ENCODE measurements at regions not wholly inside any gene's neighbourhood (a gene's known extent, or its start where the extent isn't known, plus 50 kb on each side); places are given as distances from the start of the nearest gene placed in this dataset.

- POLR2A ChIA-PET: no interaction called here
- no peaks in the 10 kb centered on the region for H4K20me1 ChIP-seq (ENCODE audit: insufficient read depth)
- DNase-seq (ENCODE audit: low read depth, low spot score): no peak
- no peaks in the 10 kb centered on the region for H3K4me1 ChIP-seq (ENCODE audit: control insufficient read depth in 1 of 2, insufficient read depth in 2 of 2, low read length in 2 of 2)
- BruUV-seq (replicated peaks): no TSS peak
- RAD21 ChIA-PET (ENCODE audit: low non-redundant PET in 1 of 2, low total read pairs in 2 of 2, uncharacterized antibody in 2 of 2, unreplicated experiment in 2 of 2): no interaction called here
- H3K27ac ChIP-seq (ENCODE audit: low read depth, low read length): no peak overlapping the region
- no peaks in the 10 kb centered on the region for H3K36me3 ChIP-seq (ENCODE audit: control insufficient read depth in 1 of 2, insufficient read depth in 2 of 2, low read length in 2 of 2)
- no peak overlapping the region for H3K9ac ChIP-seq (ENCODE audit: low read length)
- H3K9me3 ChIP-seq (ENCODE audit: control insufficient read depth in 1 of 2, insufficient read depth in 1 of 2, low read depth in 1 of 2, low read length in 2 of 2): no peaks in the 10 kb centered on the region
- CTCF ChIA-PET: no interaction called here
- H3K27me3 ChIP-seq (ENCODE audit: insufficient read depth, low read length): peaks cover 3% of the 10 kb centered on the region; the same call in 1 of the 2 replicates
- no peak overlapping the region for H3K4me3 ChIP-seq (replicated peaks in 1 of 2; ENCODE audit: low read depth in 1 of 2, low read length in 2 of 2)
- H2AFZ ChIP-seq (ENCODE audit: low read depth, low read length, poor library complexity, severe bottlenecking): no peak overlapping the region
- intact Hi-C loops (cut with micrococcal nuclease): no loop called here
- no peaks in the 10 kb centered on the region for H3K79me2 ChIP-seq (ENCODE audit: insufficient read depth, low read length)
- no peaks in the 10 kb centered on the region for H3K9me2 ChIP-seq (ENCODE audit: insufficient read depth)
- no peak for ATAC-seq
- H3K4me2 ChIP-seq (ENCODE audit: low read length): no peak overlapping the region
- TF ChIP-seq SP1 (IDR thresholded peaks at IDR 0.05; ENCODE audit: low read depth) (no peak), TCF7L2 (IDR thresholded peaks at IDR 0.05; ENCODE audit: borderline replicate concordance, extremely low read depth, insufficient read depth, insufficient read length) (no peak), JUND (IDR thresholded peaks at IDR 0.05) (no peak), ELF1 (IDR thresholded peaks at IDR 0.05; ENCODE audit: borderline replicate concordance, low read depth) (no peak), POLR2AphosphoS5 (IDR thresholded peaks at IDR 0.05; ENCODE audit: low read depth, low read length) (no peak), CBX3 (IDR thresholded peaks at IDR 0.05; ENCODE audit: low read depth) (no peak), SRF (IDR thresholded peaks at IDR 0.05; ENCODE audit: low read depth) (no peak), EZH2phosphoT487 (IDR thresholded peaks at IDR 0.05; ENCODE audit: borderline replicate concordance) (no peak), CEBPB (IDR thresholded peaks at IDR 0.05; ENCODE audit: low read depth) (no peak), REST (IDR thresholded peaks at IDR 0.05; ENCODE audit: low read depth) (no peak), EGR1 (IDR thresholded peaks at IDR 0.05; ENCODE audit: low read depth) (no peak)
- TF ChIP-seq, protein P1, sequence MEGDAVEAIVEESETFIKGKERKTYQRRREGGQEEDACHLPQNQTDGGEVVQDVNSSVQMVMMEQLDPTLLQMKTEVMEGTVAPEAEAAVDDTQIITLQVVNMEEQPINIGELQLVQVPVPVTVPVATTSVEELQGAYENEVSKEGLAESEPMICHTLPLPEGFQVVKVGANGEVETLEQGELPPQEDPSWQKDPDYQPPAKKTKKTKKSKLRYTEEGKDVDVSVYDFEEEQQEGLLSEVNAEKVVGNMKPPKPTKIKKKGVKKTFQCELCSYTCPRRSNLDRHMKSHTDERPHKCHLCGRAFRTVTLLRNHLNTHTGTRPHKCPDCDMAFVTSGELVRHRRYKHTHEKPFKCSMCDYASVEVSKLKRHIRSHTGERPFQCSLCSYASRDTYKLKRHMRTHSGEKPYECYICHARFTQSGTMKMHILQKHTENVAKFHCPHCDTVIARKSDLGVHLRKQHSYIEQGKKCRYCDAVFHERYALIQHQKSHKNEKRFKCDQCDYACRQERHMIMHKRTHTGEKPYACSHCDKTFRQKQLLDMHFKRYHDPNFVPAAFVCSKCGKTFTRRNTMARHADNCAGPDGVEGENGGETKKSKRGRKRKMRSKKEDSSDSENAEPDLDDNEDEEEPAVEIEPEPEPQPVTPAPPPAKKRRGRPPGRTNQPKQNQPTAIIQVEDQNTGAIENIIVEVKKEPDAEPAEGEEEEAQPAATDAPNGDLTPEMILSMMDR (IDR thresholded peaks at IDR 0.05 in 2 of 3, conservative IDR thresholded peaks at IDR 0.05 in 1 of 3; ENCODE audit: borderline replicate concordance in 1 of 3, insufficient read depth in 1 of 3, low read depth in 2 of 3, low read length in 2 of 3): no peak
- TF ChIP-seq, protein P2, sequence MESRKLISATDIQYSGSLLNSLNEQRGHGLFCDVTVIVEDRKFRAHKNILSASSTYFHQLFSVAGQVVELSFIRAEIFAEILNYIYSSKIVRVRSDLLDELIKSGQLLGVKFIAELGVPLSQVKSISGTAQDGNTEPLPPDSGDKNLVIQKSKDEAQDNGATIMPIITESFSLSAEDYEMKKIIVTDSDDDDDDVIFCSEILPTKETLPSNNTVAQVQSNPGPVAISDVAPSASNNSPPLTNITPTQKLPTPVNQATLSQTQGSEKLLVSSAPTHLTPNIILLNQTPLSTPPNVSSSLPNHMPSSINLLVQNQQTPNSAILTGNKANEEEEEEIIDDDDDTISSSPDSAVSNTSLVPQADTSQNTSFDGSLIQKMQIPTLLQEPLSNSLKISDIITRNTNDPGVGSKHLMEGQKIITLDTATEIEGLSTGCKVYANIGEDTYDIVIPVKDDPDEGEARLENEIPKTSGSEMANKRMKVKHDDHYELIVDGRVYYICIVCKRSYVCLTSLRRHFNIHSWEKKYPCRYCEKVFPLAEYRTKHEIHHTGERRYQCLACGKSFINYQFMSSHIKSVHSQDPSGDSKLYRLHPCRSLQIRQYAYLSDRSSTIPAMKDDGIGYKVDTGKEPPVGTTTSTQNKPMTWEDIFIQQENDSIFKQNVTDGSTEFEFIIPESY (IDR thresholded peaks at IDR 0.05; ENCODE audit: extremely low read depth, insufficient replicate concordance, low read length): no peak
- TF ChIP-seq, protein P3, sequence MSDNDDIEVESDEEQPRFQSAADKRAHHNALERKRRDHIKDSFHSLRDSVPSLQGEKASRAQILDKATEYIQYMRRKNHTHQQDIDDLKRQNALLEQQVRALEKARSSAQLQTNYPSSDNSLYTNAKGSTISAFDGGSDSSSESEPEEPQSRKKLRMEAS (IDR thresholded peaks at IDR 0.05): no peak
Observed at GRCh38 chr21:26366781-26367180, 196.2 kb upstream of the APP start.

All from HCT116 (cell line).